ENCODE measurements at regions not wholly inside any gene's neighbourhood (a gene's known extent, or its start where the extent isn't known, plus 50 kb on each side); places are given as distances from the start of the nearest gene placed in this dataset.

GRCh38 chr1:163712321-163712720, 390.6 kb downstream of the NUF2 start:
- TF ChIP-seq CTCF (IDR thresholded peaks at IDR 0.05) (no peak), POLR2A (IDR thresholded peaks at IDR 0.05) (no peak)
